HEK293 (cell line): ENCODE measurements at regions not wholly inside any gene's neighbourhood (a gene's known extent, or its start where the extent isn't known, plus 50 kb on each side); places are given as distances from the start of the nearest gene placed in this dataset.

Experiments
- CTCF ChIA-PET: fragments of 350-600 bp; formaldehyde crosslinking; extraction: SDS; loops from one replicate; lab custom pipeline; 2021; ENCODE audit warnings: antibody characterized with exemption; lab: Yijun Ruan, JAX
- POLR2A ChIA-PET: fragments of 300-600 bp; formaldehyde crosslinking; extraction: SDS; loops from one replicate; lab custom pipeline; 2020; ENCODE audit warnings: antibody characterized with exemption, inconsistent platforms; lab: Yijun Ruan, JAX
- H3K27ac ChIP-seq: fragments of 200-500 bp; sonication (Bioruptor generic); 2 replicates; pipeline ENCODE4 v1.5.1; 2014; ENCODE audit warnings: low read depth, low read length, control low read depth, inconsistent platforms; ENCODE audit errors: extremely low read depth
- H3K36me3 ChIP-seq, 2 experiments: fragments of 200-500 bp in 1 of 2; sonication (Bioruptor generic) in 1 of 2; 1 replicate in 1 of 2; 2 replicates in 1 of 2; pipeline ENCODE4 v1.5.1; 2014 to 2017; ENCODE audit warnings: inconsistent platforms in 2 of 2, low read length in 2 of 2; ENCODE audit not compliant: control insufficient read depth in 2 of 2, insufficient read depth in 1 of 2
- H3K4me1 ChIP-seq: fragments of 200-500 bp; sonication (Bioruptor generic); 2 replicates; pipeline ENCODE4 v1.5.1; 2014; ENCODE audit warnings: mild to moderate bottlenecking, low read length, inconsistent platforms; ENCODE audit not compliant: control insufficient read depth, insufficient read depth
- H3K4me3 ChIP-seq: 2 replicates; pipeline ENCODE4 v1.5.1; 2011; ENCODE audit warnings: low read depth, mild to moderate bottlenecking, control low read depth, low read length, moderate library complexity
- H3K9me3 ChIP-seq: fragments of 200-500 bp; sonication (Bioruptor generic); 2 replicates; pipeline ENCODE4 v1.5.1; 2014; ENCODE audit warnings: low read depth, low read length, inconsistent platforms; ENCODE audit not compliant: control insufficient read depth, insufficient read depth
- KLF10 ChIP-seq: fragments of 450-650 bp; IDR thresholded peaks from 2 replicates; pipeline ENCODE4 v1.5.1; 2018; ENCODE audit warnings: missing biosample characterization, mild to moderate bottlenecking, missing genetic modification characterization
- KLF17 ChIP-seq: fragments of 450-650 bp; formaldehyde crosslinking; IDR thresholded peaks from 2 replicates; pipeline ENCODE4 v1.5.1; 2016; ENCODE audit warnings: missing biosample characterization, missing genetic modification characterization
- MYNN ChIP-seq: fragments of 450-650 bp; formaldehyde crosslinking; IDR thresholded peaks from 2 replicates; pipeline ENCODE4 v1.5.1; 2016; ENCODE audit warnings: missing biosample characterization, missing genetic modification characterization, borderline replicate concordance
- SETDB1 ChIP-seq: IDR thresholded peaks from one replicate; pipeline ENCODE4 v1.6.1; 2017; ENCODE audit warnings: mild to moderate bottlenecking, low read length, moderate library complexity, mixed read lengths; ENCODE audit not compliant: insufficient read length
- SP2 ChIP-seq: fragments of 450-650 bp; formaldehyde crosslinking; IDR thresholded peaks from 2 replicates; pipeline ENCODE4 v1.5.1; 2016; ENCODE audit warnings: missing biosample characterization, missing genetic modification characterization
- YY2 ChIP-seq: fragments of 450-650 bp; formaldehyde crosslinking; IDR thresholded peaks from 2 replicates; pipeline ENCODE4 v1.5.1; 2016; ENCODE audit warnings: missing biosample characterization, missing genetic modification characterization
- ZBTB10 ChIP-seq: fragments of 450-650 bp; formaldehyde crosslinking; IDR thresholded peaks from 2 replicates; pipeline ENCODE4 v1.5.1; 2016; ENCODE audit warnings: missing biosample characterization, missing genetic modification characterization
- ZNF146 ChIP-seq: fragments of 450-650 bp; formaldehyde crosslinking; IDR thresholded peaks from 2 replicates; pipeline ENCODE4 v1.5.1; 2016; ENCODE audit warnings: missing biosample characterization, missing genetic modification characterization
- ZNF175 ChIP-seq: fragments of 450-650 bp; formaldehyde crosslinking; IDR thresholded peaks from 2 replicates; pipeline ENCODE4 v1.5.1; 2016; ENCODE audit warnings: missing biosample characterization, missing genetic modification characterization
- ZNF202 ChIP-seq: fragments of 450-650 bp; formaldehyde crosslinking; IDR thresholded peaks from 2 replicates; pipeline ENCODE4 v1.5.1; 2016; ENCODE audit warnings: missing biosample characterization, missing genetic modification characterization, borderline replicate concordance
- ZNF221 ChIP-seq: fragments of 450-650 bp; formaldehyde crosslinking; IDR thresholded peaks from 2 replicates; pipeline ENCODE4 v1.5.1; 2017; ENCODE audit warnings: missing biosample characterization, missing genetic modification characterization, borderline replicate concordance
- ZNF239 ChIP-seq: fragments of 450-650 bp; formaldehyde crosslinking; IDR thresholded peaks from 2 replicates; pipeline ENCODE4 v1.5.1; 2016; ENCODE audit warnings: missing biosample characterization, missing genetic modification characterization
- ZNF280D ChIP-seq: fragments of 450-650 bp; formaldehyde crosslinking; IDR thresholded peaks from 2 replicates; pipeline ENCODE4 v1.5.1; 2016; ENCODE audit warnings: missing biosample characterization, missing genetic modification characterization
- ZNF366 ChIP-seq: fragments of 450-650 bp; formaldehyde crosslinking; conservative IDR thresholded peaks from 2 replicates; pipeline ENCODE4 v1.5.1; 2016; ENCODE audit warnings: missing biosample characterization, missing genetic modification characterization
- ZNF473 ChIP-seq: fragments of 450-650 bp; formaldehyde crosslinking; IDR thresholded peaks from 2 replicates; pipeline ENCODE4 v1.5.1; 2017; ENCODE audit warnings: missing biosample characterization, missing genetic modification characterization
- ZNF529 ChIP-seq: fragments of 450-650 bp; formaldehyde crosslinking; IDR thresholded peaks from 2 replicates; pipeline ENCODE4 v1.5.1; 2017; ENCODE audit warnings: missing genetic modification characterization, missing biosample characterization; ENCODE audit not compliant: insufficient replicate concordance
- ZNF555 ChIP-seq: fragments of 450-650 bp; formaldehyde crosslinking; conservative IDR thresholded peaks from 2 replicates; pipeline ENCODE4 v1.5.1; 2017; ENCODE audit warnings: missing biosample characterization, mild to moderate bottlenecking, missing genetic modification characterization, inconsistent platforms
- ZNF639 ChIP-seq: fragments of 450-650 bp; formaldehyde crosslinking; IDR thresholded peaks from 2 replicates; pipeline ENCODE4 v1.5.1; 2016; ENCODE audit warnings: missing biosample characterization, missing genetic modification characterization
- ZNF785 ChIP-seq: fragments of 450-650 bp; formaldehyde crosslinking; IDR thresholded peaks from 2 replicates; pipeline ENCODE4 v1.5.1; 2016; ENCODE audit warnings: missing biosample characterization, missing genetic modification characterization
- ZNF837 ChIP-seq: fragments of 450-650 bp; formaldehyde crosslinking; IDR thresholded peaks from 2 replicates; pipeline ENCODE4 v1.5.1; 2016; ENCODE audit warnings: missing biosample characterization, missing genetic modification characterization

GRCh38 chr4:41375561-41375960 is 118.8 kb downstream of the UCHL1 start:
- POLR2A ChIA-PET = no interaction called here
- no peak overlapping the region for H3K27ac ChIP-seq
- no peak for TF ChIP-seq SP2 (tag by site-specific recombination)
- no peak for TF ChIP-seq YY2 (tag by site-specific recombination)
- no peak for TF ChIP-seq ZNF555 (tag by site-specific recombination)
- TF ChIP-seq ZNF837 (tag by site-specific recombination) = no peak
- no peak for TF ChIP-seq ZNF785 (tag by site-specific recombination)
- TF ChIP-seq ZNF366 = no peak
- TF ChIP-seq ZNF280D (tag by site-specific recombination) = no peak

GRCh38 chr4:41377196-41377595 is 120.5 kb downstream of the UCHL1 start:
- TF ChIP-seq ZNF239 (tag by site-specific recombination) (no peak), KLF17 (tag by site-specific recombination) (no peak), ZNF473 (tag by site-specific recombination) (no peak)
- Histone ChIP-seq H3K9me3 (no peaks in the 10 kb centered on the region), H3K36me3 (no peaks in the 10 kb centered on the region), H3K4me3 (no peak overlapping the region), H3K27ac (no peak overlapping the region), H3K4me1 (0 out of 2 replicates have a peak, but pooled peaks cover 2% of the 10 kb centered on the region)
- CTCF ChIA-PET = interaction anchor here (0.6 kb wide), 1 partner anchor 616 kb away, joined by 5 read pairs; no protein-coding TSS in a partner anchor
- POLR2A ChIA-PET = no interaction called here

More at GRCh38 chr4:41375561-41375960, 118.8 kb downstream of the UCHL1 start:
- no peak overlapping the region for H3K4me3 ChIP-seq
- no peaks in the 10 kb centered on the region for H3K9me3 ChIP-seq
- H3K36me3 ChIP-seq = no peaks in the 10 kb centered on the region
- 0 out of 2 replicates have a peak, but pooled peaks cover 2% of the 10 kb centered on the region for H3K4me1 ChIP-seq
- CTCF ChIA-PET = interaction anchor here (0.6 kb wide), 1 partner anchor 84 kb away, joined by 3 read pairs; no protein-coding TSS in a partner anchor

GRCh38 chr4:41379230-41379629 is 122.5 kb downstream of the UCHL1 start:
- Histone ChIP-seq H3K9me3 (no peaks in the 10 kb centered on the region), H3K36me3 (no peaks in the 10 kb centered on the region), H3K27ac (no peak overlapping the region), H3K4me3 (no peak overlapping the region), H3K4me1 (0 out of 2 replicates have a peak, but pooled peaks cover 2% of the 10 kb centered on the region)
- TF ChIP-seq ZNF639 (tag by site-specific recombination) (no peak), SETDB1 (peak; percentile 78)
- ChIA-PET CTCF (no interaction called here), POLR2A (no interaction called here)

- ChIA-PET POLR2A (no interaction called here), CTCF (interaction anchor here (0.6 kb wide), 1 partner anchor 100 kb away, joined by 3 read pairs; no protein-coding TSS in a partner anchor)
- H3K9me3 ChIP-seq = no peaks in the 10 kb centered on the region
- H3K27ac ChIP-seq = no peak overlapping the region
- 0 out of 2 replicates have a peak, but pooled peaks cover 2% of the 10 kb centered on the region for H3K4me1 ChIP-seq
- no peak overlapping the region for H3K4me3 ChIP-seq
- H3K36me3 ChIP-seq = no peaks in the 10 kb centered on the region
- TF ChIP-seq ZNF529 (no peak), ZNF202 (tag by site-specific recombination) (no peak), MYNN (tag by site-specific recombination) (no peak), ZNF175 (tag by site-specific recombination) (no peak), ZBTB10 (tag by site-specific recombination) (no peak), KLF10 (tag by site-specific recombination) (no peak), ZNF221 (tag by site-specific recombination) (no peak), ZNF146 (no peak)
Measured at GRCh38 chr4:41380511-41381157, 123.9 kb downstream of the UCHL1 start.
